OCI-LY3 (cell line): ENCODE measurements at regions not wholly inside any gene's neighbourhood (a gene's known extent, or its start where the extent isn't known, plus 50 kb on each side); places are given as distances from the start of the nearest gene placed in this dataset.

ENCODE experiments used
- H2AFZ ChIP-seq: fragments of 200-600, 300-600 bp; shearing (Covaris generic); 2 replicates; pipeline ENCODE4 v1.6.0; 2014; ENCODE audit warnings: antibody characterized with exemption, low read depth, low read length
- H3K27ac ChIP-seq: fragments of 200-600, 300-600 bp; sonication (generic); 2 replicates; pipeline ENCODE4 v1.5.1; 2014; ENCODE audit warnings: mild to moderate bottlenecking, low read length, moderate library complexity, mixed read lengths
- H3K27me3 ChIP-seq: fragments of 200-600, 300-600 bp; sonication (generic); 2 replicates; pipeline ENCODE4 v1.6.1; 2014; ENCODE audit warnings: low read depth, low read length, mixed read lengths
- H3K36me3 ChIP-seq: fragments of 200-600, 300-600 bp; sonication (generic); replicated peaks from 2 replicates; pipeline ENCODE3; 2014; ENCODE audit warnings: low read depth, low read length, mixed read lengths
- H3K4me1 ChIP-seq: fragments of 300-600, 200-600 bp; sonication (generic); 2 replicates; pipeline ENCODE4 v1.6.1; 2014; ENCODE audit warnings: low read length, mixed read lengths
- H3K4me2 ChIP-seq: fragments of 200-600, 300-600 bp; sonication (generic); 2 replicates; pipeline ENCODE4 v1.6.1; 2014; ENCODE audit warnings: low read length, mixed read lengths
- H3K4me3 ChIP-seq: fragments of 300-600, 200-600 bp; sonication (generic); 2 replicates; pipeline ENCODE4 v1.5.1; 2014; ENCODE audit warnings: antibody characterized with exemption, mild to moderate bottlenecking, low read length, moderate library complexity
- H3K79me2 ChIP-seq: fragments of 300-600, 200-600 bp; shearing (Covaris generic); 2 replicates; pipeline ENCODE4 v1.6.1; 2014; ENCODE audit warnings: mild to moderate bottlenecking, low read length, mixed read lengths
- H3K9ac ChIP-seq: fragments of 300-600, 200-600 bp; shearing (Covaris generic); 2 replicates; pipeline ENCODE4 v1.6.0; 2014; ENCODE audit warnings: mild to moderate bottlenecking, low read length, moderate library complexity
- H3K9me3 ChIP-seq: fragments of 200-600, 300-600 bp; shearing (Covaris generic); 2 replicates; pipeline ENCODE4 v1.6.1; 2014; ENCODE audit warnings: low read length, mixed read lengths; ENCODE audit not compliant: insufficient read depth
- H4K20me1 ChIP-seq: fragments of 200-600, 300-600 bp; sonication (generic); 2 replicates; pipeline ENCODE4 v1.6.1; 2016; ENCODE audit warnings: low read length, mixed read lengths; ENCODE audit not compliant: insufficient read depth
- EZH2phosphoT487 ChIP-seq: fragments of 200-600 bp; shearing (Covaris generic); IDR thresholded peaks from 2 replicates; pipeline ENCODE4 v1.6.1; 2018; ENCODE audit warnings: antibody characterized with exemption, mixed run types, low read depth
- TF ChIP-seq, protein P1 (sequence below): fragments of 200-600, 300-600 bp; sonication (generic); IDR thresholded peaks from 2 replicates; pipeline ENCODE4 v1.5.1; 2014; ENCODE audit warnings: antibody characterized with exemption, low read length, low read depth

- TF ChIP-seq, protein P1, sequence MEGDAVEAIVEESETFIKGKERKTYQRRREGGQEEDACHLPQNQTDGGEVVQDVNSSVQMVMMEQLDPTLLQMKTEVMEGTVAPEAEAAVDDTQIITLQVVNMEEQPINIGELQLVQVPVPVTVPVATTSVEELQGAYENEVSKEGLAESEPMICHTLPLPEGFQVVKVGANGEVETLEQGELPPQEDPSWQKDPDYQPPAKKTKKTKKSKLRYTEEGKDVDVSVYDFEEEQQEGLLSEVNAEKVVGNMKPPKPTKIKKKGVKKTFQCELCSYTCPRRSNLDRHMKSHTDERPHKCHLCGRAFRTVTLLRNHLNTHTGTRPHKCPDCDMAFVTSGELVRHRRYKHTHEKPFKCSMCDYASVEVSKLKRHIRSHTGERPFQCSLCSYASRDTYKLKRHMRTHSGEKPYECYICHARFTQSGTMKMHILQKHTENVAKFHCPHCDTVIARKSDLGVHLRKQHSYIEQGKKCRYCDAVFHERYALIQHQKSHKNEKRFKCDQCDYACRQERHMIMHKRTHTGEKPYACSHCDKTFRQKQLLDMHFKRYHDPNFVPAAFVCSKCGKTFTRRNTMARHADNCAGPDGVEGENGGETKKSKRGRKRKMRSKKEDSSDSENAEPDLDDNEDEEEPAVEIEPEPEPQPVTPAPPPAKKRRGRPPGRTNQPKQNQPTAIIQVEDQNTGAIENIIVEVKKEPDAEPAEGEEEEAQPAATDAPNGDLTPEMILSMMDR, result no peak
- TF ChIP-seq EZH2phosphoT487, result no peak
- Histone ChIP-seq H3K27ac (no peak overlapping the region), H3K79me2 (no peaks in the 10 kb centered on the region), H3K4me1 (no peaks in the 10 kb centered on the region), H4K20me1 (no peaks in the 10 kb centered on the region), H3K4me2 (no peak overlapping the region), H3K9ac (no peak overlapping the region), H2AFZ (no peak overlapping the region), H3K36me3 (no peaks in the 10 kb centered on the region), H3K9me3 (no peaks in the 10 kb centered on the region), H3K4me3 (no peak overlapping the region), H3K27me3 (peaks cover 44% of the 10 kb centered on the region)
These were observed 207.5 kb downstream of the HERPUD2 start for GRCh38 chr7:35487402-35487801.

- H3K4me1 ChIP-seq, result no peaks in the 10 kb centered on the region
- no peak overlapping the region for H3K9ac ChIP-seq
- no peak overlapping the region for H2AFZ ChIP-seq
- H3K79me2 ChIP-seq, result no peaks in the 10 kb centered on the region
- no peak overlapping the region for H3K4me2 ChIP-seq
- no peak overlapping the region for H3K4me3 ChIP-seq
- H4K20me1 ChIP-seq, result no peaks in the 10 kb centered on the region
- H3K9me3 ChIP-seq, result no peaks in the 10 kb centered on the region
- peaks cover 30% of the 10 kb centered on the region for H3K27me3 ChIP-seq
- TF ChIP-seq, protein P1, result no peak
- no peak for TF ChIP-seq EZH2phosphoT487
- H3K27ac ChIP-seq, result no peak overlapping the region
- H3K36me3 ChIP-seq, result no peaks in the 10 kb centered on the region
These were observed 209.5 kb downstream of the HERPUD2 start for GRCh38 chr7:35485436-35485835.

- Histone ChIP-seq H4K20me1 (no peaks in the 10 kb centered on the region), H3K9ac (no peak overlapping the region), H3K4me3 (no peak overlapping the region), H3K27ac (no peak overlapping the region), H3K79me2 (no peaks in the 10 kb centered on the region), H3K9me3 (no peaks in the 10 kb centered on the region), H3K4me1 (no peaks in the 10 kb centered on the region), H3K4me2 (no peak overlapping the region), H2AFZ (no peak overlapping the region), H3K27me3 (peaks cover 28% of the 10 kb centered on the region), H3K36me3 (no peaks in the 10 kb centered on the region)
- TF ChIP-seq, protein P1, result no peak
- no peak for TF ChIP-seq EZH2phosphoT487
These were observed 211.4 kb downstream of the HERPUD2 start for GRCh38 chr7:35483568-35483967.

DNA sequence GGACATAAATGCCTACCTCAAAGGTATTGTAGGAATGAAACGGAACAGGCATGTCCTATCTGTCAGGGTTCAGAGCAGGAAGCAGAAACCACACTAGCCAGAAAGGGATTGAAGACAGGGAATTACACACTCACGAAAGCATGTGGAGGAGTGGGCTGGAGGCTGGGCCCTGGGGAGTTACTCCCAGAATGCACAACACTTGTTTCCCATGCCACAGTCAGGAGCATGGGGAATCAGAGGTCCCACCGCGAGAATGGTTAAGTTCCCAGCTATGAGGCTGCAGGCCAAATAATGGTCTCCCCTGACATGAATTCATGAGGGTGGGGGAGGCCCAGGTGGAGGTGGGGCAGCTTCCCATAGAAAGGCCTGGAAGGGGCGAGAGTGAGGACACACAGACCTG lies 212.7 kb downstream of the HERPUD2 start:
- H3K27ac ChIP-seq, result no peak overlapping the region
- no peaks in the 10 kb centered on the region for H4K20me1 ChIP-seq
- TF ChIP-seq EZH2phosphoT487, result no peak
- TF ChIP-seq, protein P1, result no peak
- peaks cover 6% of the 10 kb centered on the region for H3K9me3 ChIP-seq
- H3K4me3 ChIP-seq, result no peak overlapping the region
- H3K79me2 ChIP-seq, result no peaks in the 10 kb centered on the region
- peaks cover 19% of the 10 kb centered on the region for H3K27me3 ChIP-seq
- H3K9ac ChIP-seq, result no peak overlapping the region
- H3K4me2 ChIP-seq, result no peak overlapping the region
- H2AFZ ChIP-seq, result no peak overlapping the region
- no peaks in the 10 kb centered on the region; the same call in 1 of the 2 replicates for H3K4me1 ChIP-seq
- no peaks in the 10 kb centered on the region for H3K36me3 ChIP-seq
